ENCODE measurements at regions not wholly inside any gene's neighbourhood (a gene's known extent, or its start where the extent isn't known, plus 50 kb on each side); places are given as distances from the start of the nearest gene placed in this dataset.

DNA sequence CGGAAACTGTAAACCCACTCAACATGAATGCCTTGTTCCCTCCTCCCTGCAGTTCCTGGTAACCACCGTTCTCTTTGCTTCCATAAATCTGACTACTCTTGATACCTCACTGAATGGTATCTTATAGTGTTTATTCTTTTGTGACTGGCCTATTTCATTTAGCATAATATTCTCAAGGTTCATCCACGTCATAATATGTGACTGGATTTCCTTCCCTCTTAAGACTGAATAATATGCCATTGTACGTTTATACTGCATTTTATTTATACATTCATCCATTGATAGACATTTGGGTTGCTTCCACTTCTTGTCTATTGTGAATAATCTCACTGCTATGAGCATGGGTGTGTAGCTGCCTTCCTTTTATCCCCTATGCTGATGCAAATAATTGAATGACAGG is 253.3 kb upstream of the SMARCA2 start:
- H3K9me3 Mint-ChIP-seq, result peaks cover 0 to 6% (median 1%) of the 10 kb centered on the region in 3 donors
- no peak overlapping the region for H3K27ac Mint-ChIP-seq
- H3K4me1 Mint-ChIP-seq, result peaks cover 0 to 3% (median 0%) of the 10 kb centered on the region in 3 donors
- H3K4me3 Mint-ChIP-seq, result no peak overlapping the region
- peaks cover 2% of the 10 kb centered on the region for H3K27me3 Mint-ChIP-seq
- no peaks in the 10 kb centered on the region for H3K36me3 Mint-ChIP-seq

DNA sequence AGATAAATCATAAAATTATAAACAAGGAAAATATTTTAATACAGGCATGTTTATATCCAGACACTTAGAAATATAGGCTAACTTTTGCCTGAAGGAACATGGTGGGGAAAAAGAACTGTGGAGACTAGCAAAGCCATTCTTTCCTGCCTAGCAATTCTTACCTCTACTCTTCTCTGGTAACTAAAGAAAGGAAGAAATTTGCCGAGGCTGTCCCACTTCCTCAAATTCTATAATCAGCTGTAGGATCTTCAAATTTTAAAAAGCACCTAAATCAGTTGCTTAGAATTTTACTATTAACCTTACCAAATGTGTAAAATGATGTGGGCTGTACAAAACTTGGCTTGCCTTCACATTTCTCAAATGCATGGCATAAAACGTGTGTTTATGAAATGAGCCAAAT is 249.1 kb upstream of the SMARCA2 start:
- Mint-ChIP-seq H3K27ac (no peak overlapping the region), H3K27me3 (peaks cover 2% of the 10 kb centered on the region), H3K9me3 (peaks cover 1 to 6% (median 3%) of the 10 kb centered on the region in 3 donors), H3K4me3 (no peak overlapping the region), H3K4me1 (no peaks in the 10 kb centered on the region), H3K36me3 (no peaks in the 10 kb centered on the region)

DNA sequence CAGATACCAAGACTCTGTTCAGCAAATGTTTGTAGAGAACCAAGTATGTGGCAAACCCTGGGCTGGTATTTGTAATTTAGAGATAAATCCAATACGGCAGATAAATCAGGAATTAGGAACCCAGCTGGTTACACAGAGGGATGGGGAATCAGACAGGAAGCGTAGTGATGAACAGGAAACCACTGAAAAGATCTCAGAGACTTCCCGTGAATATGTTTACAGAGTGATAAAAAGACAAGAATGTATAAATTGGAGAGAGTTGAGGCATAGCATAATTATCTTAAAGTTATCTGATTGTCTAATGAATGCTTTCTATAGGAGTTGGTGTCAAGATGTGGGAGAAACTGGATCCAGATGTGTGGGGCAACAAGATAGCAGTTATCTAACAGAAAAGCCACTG is 246.6 kb upstream of the SMARCA2 start:
- Mint-ChIP-seq H3K4me1 (no peaks in the 10 kb centered on the region), H3K27me3 (peaks cover 2% of the 10 kb centered on the region), H3K36me3 (no peaks in the 10 kb centered on the region), H3K9me3 (peaks cover 3 to 8% (median 5%) of the 10 kb centered on the region in 3 donors), H3K4me3 (no peak overlapping the region), H3K27ac (no peak overlapping the region)

DNA sequence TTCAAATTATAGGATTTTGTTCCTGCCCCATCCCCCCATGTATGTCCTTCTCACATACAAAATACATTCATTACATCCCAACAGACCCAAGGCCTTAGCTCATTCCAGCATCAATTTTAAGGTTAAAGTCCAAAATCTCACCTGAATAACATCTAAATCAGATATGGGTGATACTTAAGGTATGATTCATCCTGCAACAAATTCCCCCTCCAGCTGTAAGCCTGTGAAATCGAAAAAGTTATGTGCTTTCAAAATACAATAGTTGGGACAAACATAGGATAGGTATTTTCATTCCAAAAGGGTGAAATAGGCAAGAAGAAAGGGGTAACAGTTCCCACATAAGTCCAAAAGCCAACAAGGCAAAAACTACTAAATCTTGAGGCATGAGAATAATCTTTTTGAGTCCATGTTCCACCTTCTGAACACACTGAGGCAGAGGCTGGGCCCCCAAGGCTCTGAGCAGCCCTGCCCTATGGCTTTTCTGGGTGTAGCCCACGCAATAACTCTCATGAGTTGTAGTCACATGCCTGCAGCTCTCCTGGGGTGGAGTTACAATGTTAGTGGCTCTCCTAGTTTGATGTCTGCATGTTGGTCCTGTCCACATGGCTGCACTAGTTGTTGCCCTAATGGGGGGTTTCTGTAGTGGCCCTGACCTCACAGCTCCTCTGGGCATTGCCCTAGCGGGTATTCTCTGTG is 243.9 kb upstream of the SMARCA2 start:
- Mint-ChIP-seq H3K4me3 (no peak overlapping the region), H3K36me3 (no peaks in the 10 kb centered on the region), H3K4me1 (no peaks in the 10 kb centered on the region), H3K27ac (no peak overlapping the region), H3K27me3 (peaks cover 2% of the 10 kb centered on the region), H3K9me3 (peaks cover 3 to 8% (median 3%) of the 10 kb centered on the region in 3 donors)

DNA sequence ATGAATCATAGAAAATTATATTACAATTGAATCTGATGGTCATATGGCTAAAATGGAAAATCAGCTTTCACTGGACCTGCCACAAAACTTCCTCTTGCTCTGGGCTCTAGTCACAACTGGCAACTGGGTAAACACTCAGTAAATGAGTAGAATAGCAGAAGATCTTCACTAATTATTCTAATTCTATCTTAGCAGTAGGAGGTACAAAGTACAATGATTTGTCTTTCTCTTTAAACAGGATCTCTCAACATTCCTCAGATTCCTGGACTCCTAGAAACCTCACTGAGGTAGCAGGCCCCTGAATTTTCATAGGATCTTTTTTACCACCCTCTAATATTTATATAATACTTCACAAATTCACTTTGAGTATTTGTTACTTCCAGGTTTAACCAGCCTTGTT is 239.9 kb upstream of the SMARCA2 start:
- Mint-ChIP-seq H3K36me3 (no peaks in the 10 kb centered on the region), H3K4me1 (no peaks in the 10 kb centered on the region), H3K27me3 (no peaks in the 10 kb centered on the region), H3K4me3 (no peak overlapping the region), H3K9me3 (peaks cover 3 to 8% (median 6%) of the 10 kb centered on the region in 3 donors), H3K27ac (no peak overlapping the region)

DNA sequence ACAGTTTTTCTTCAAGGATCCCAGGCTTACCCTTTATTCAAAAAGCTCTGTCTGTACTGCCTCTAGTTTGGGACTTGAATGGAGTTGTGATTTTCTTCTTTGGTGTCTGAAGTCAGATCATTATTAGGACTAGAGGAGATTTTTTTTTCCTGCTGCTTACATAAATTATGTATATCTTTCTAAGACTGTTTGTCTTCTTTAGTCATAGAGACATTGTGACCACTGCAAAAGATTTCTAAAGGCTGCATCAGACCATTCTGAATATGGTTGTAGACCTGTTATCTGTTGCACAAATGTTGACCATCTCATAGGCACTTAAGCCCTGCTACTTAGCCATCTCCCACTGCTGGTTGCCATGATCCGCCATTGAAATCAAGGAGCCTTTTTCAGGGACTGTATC is 238.5 kb upstream of the SMARCA2 start:
- H3K9me3 Mint-ChIP-seq, result peaks cover 0 to 5% (median 0%) of the 10 kb centered on the region in 3 donors
- peaks cover 1% of the 10 kb centered on the region for H3K27me3 Mint-ChIP-seq
- no peak overlapping the region for H3K27ac Mint-ChIP-seq
- H3K4me1 Mint-ChIP-seq, result no peaks in the 10 kb centered on the region
- no peaks in the 10 kb centered on the region for H3K36me3 Mint-ChIP-seq
- H3K4me3 Mint-ChIP-seq, result no peak overlapping the region

DNA sequence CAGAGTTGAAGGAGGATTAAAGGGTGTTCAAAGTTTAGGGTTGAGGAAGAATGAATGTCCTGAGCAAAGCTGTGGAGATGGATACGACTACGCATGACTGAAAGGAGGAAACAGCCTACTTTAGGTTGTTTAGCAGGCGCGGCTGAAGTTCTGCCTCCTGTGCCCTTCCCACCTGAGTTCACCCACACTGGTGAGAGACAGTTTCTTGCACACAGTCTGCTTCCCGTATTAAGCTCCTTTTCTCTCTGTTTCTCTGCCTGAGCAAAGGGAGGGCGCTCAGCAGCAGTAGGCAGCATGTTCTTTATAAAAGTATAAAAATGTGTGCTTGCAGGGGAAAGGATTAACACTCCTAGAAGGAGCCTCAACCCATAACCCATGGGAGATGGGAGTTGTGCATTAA is 224.0 kb upstream of the SMARCA2 start:
- Mint-ChIP-seq H3K27me3 (peaks cover 6% of the 10 kb centered on the region), H3K27ac (no peak overlapping the region), H3K9me3 (no peaks in the 10 kb centered on the region), H3K4me1 (no peaks in the 10 kb centered on the region), H3K36me3 (peaks cover 3% of the 10 kb centered on the region), H3K4me3 (no peak overlapping the region)

DNA sequence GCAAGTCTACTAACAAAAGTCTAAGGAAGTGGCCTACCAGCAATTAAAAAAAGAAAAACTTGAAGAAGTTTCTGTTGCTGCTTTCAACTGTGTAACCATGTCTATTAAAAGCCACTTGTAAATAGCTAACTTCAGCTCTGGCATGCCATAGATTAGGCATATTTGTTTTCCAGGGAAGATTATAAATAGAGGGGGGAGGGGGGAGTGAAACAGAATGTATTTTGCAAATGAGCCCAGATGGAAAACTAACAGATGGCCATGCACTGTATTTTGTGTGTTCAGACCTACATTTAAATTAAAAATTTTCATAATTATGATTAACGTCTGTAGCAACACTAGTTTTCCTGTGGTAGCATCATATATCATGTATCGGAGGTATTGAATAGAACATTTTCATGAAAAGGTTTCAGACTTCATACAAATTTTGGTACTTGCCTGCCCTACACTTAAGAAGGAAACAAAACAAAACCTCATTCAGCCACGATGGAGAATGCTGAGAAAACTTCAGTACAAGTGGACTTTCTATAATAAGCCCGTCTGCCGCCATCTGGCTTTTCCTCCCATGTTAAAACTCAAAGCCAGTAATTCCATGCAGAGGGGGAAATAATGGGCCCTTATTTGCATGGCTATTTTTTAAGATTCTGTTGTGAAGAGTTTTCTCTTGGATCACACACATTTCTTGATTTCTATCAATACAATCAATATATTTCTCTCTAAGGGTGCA is 220.4 kb upstream of the SMARCA2 start:
- Mint-ChIP-seq H3K36me3 (peaks cover 3% of the 10 kb centered on the region), H3K4me3 (no peak overlapping the region), H3K4me1 (no peaks in the 10 kb centered on the region), H3K27ac (no peak overlapping the region), H3K9me3 (no peaks in the 10 kb centered on the region), H3K27me3 (peaks cover 3% of the 10 kb centered on the region)

DNA sequence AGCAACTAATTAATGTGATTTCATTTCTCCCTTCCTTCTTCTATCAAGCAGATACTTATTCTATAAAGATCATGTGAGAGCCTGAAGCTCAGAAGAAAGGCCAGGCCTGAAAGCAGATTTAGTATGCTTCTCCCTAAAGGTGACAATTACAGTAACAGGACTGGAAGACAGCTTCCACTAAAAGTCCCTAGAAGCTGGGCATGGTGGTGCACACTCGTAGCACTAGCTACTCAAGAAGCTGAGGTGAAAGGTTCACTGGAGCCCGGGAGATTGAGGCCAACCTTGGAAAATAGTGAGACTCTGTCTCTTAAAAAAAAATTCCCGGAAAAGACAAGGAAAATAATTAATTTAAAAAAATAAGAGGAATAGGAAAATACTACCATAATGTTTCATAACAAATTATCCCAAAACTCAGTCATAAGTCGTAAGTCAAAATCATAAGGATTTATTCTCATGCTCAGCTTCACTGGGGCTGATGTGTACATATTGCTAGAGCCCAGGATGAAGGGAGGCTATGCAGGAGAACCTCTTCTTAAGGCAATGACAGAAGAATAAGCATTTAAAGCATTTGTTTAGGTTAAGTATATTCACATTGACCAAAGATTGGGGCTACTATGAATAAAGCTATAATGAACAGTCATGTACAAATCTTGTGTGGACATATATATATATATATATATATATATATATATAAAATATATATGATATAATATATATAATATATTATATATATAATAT is 210.8 kb upstream of the SMARCA2 start:
- no peak overlapping the region for H3K27ac Mint-ChIP-seq
- H3K9me3 Mint-ChIP-seq, result peaks cover 0 to 8% (median 3%) of the 10 kb centered on the region in 3 donors
- H3K27me3 Mint-ChIP-seq, result no peaks in the 10 kb centered on the region
- no peaks in the 10 kb centered on the region for H3K36me3 Mint-ChIP-seq
- H3K4me1 Mint-ChIP-seq, result no peaks in the 10 kb centered on the region
- H3K4me3 Mint-ChIP-seq, result no peak overlapping the region

DNA sequence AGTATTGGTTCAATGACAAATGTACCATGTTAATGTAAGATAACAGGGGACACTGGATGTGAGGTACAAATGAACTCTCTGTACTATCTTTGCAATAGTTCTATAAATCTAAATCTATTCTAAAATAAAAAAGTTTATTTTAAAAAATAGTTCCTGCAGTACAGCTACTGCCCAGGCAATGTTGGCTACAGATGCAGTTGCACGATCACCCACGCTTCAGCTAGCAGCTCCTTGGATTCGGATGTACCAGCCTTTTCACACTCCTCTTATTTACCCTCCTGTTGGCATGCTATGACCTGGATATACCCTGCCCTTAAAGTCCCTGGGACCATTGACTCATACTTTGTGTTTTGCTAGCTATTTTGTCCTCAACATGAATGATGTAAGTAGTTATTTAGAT is 185.4 kb upstream of the SMARCA2 start:
- Mint-ChIP-seq H3K9me3 (peaks cover 0 to 2% (median 0%) of the 10 kb centered on the region in 3 donors), H3K36me3 (no peaks in the 10 kb centered on the region), H3K4me1 (peaks cover 0 to 3% (median 0%) of the 10 kb centered on the region in 3 donors), H3K27ac (no peak overlapping the region), H3K4me3 (no peak overlapping the region), H3K27me3 (peaks cover 5% of the 10 kb centered on the region)

DNA sequence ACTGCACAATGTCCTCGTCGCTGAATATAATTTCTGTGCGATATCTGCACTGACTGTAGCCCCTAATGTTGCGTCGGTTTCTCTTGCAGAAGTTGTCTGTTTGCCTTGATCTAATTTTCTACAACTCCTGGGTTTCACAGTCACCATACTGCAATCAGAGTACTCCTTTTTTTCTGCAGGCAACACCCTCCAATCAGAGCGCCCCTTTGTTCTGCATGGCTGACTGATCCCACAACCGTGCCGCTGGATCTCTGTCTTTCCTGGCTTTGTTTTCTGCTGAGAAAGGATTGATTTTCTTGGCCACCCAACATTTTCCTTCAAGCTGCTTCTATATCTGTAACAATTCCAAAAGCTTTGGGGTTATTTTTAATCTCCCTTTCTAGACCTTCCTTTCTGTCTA is 182.2 kb upstream of the SMARCA2 start:
- H3K9me3 Mint-ChIP-seq, result peaks cover 0 to 2% (median 0%) of the 10 kb centered on the region in 3 donors
- no peak overlapping the region for H3K4me3 Mint-ChIP-seq
- peaks cover 0 to 3% (median 0%) of the 10 kb centered on the region in 3 donors for H3K4me1 Mint-ChIP-seq
- H3K36me3 Mint-ChIP-seq, result no peaks in the 10 kb centered on the region
- H3K27me3 Mint-ChIP-seq, result no peaks in the 10 kb centered on the region
- no peak overlapping the region for H3K27ac Mint-ChIP-seq

DNA sequence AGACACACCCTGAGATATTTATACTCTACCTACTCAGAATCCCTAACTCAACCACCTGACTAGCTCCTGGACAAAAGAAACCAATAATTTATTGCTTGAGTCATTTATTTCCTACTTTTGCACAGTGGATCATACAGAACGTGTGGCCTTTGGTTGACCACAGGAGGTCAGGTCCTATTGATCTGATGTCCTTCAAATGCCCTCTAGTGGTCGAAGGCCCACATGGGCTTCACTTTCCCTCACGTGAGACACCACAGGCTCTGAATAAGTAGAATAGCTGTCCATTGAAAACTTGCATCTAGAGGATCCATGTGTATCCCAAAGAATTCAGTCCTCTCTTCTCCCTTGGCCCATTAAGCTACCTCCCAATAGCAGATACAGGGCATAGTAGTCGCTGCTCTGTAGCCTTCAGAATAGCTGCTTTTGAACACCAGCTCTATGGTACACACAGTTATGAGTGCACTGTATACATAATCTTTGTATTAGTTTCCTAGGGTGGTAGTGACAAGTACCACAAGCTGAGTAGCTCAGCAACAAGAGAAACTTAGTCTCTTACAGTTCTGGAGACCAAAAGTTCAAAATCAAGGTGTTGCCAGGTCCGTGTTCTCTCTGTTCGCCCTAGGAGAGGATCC is 177.6 kb upstream of the SMARCA2 start:
- no peak overlapping the region for H3K4me3 Mint-ChIP-seq
- H3K4me1 Mint-ChIP-seq, result no peaks in the 10 kb centered on the region
- no peak overlapping the region for H3K27ac Mint-ChIP-seq
- peaks cover 0 to 2% (median 0%) of the 10 kb centered on the region in 3 donors for H3K9me3 Mint-ChIP-seq
- no peaks in the 10 kb centered on the region for H3K36me3 Mint-ChIP-seq
- H3K27me3 Mint-ChIP-seq, result no peaks in the 10 kb centered on the region

DNA sequence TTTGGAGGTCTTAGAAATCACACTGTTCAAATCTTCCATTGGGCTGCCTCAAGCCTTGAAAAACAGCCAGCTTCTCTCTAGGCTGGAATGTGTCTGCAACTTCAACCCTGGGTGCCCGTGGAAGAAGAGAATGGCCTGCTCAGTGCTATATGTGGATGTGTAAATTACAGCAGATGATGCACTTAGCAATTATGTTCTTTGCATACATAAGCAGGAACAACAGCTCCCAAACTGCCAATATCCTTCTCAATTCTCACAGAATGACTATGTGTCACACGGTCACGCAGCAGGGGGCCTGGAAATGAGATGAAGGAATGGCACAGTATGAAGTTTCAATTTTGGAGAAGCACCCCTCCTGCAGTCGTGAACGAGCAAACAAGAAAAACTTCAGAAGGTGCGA is 175.2 kb upstream of the SMARCA2 start:
- no peaks in the 10 kb centered on the region for H3K27me3 Mint-ChIP-seq
- H3K27ac Mint-ChIP-seq, result no peak overlapping the region
- no peaks in the 10 kb centered on the region for H3K36me3 Mint-ChIP-seq
- H3K4me1 Mint-ChIP-seq, result no peaks in the 10 kb centered on the region
- no peaks in the 10 kb centered on the region for H3K9me3 Mint-ChIP-seq
- H3K4me3 Mint-ChIP-seq, result no peak overlapping the region

DNA sequence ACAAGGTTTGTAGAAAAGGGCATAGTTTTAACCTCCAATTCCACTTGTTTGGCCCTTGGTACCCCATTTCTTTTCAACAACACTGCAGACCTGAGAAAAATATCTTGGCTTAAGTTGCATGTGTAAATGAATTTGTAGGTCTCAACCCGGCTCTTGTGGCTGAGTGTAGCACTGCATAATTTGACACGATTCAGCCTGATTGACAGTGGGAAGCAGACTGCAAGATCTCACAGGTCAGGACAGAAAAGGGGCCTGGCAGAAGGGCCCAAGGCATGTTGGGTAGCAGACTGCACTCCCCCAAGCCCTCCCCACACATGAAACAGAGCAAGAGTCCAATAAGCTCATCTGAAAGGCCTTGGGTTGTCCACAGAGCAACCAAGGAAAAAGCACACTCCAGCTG is 169.7 kb upstream of the SMARCA2 start:
- H3K4me1 Mint-ChIP-seq, result no peaks in the 10 kb centered on the region

DNA sequence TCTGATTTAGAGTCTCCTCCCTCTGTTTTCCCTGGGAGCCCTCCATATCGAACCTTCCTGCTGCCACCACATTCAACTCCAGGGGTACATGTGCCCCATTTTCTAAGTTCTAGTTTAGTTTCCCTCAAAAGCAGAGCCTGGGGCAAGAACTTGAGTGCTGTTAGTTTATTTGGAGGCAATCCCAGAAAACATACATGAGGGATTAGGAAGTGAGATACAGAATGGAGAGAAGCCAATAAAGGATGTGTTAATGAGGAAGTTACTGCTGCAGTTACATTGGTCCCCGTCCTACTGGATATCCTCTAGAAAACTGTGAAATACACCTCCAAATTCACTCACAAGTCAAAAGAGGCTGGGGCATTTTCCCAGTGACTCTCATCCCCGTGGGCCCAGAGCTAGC is 159.4 kb upstream of the SMARCA2 start:
- H3K36me3 Mint-ChIP-seq, result peaks cover 6% of the 10 kb centered on the region
- no peak overlapping the region for H3K4me3 Mint-ChIP-seq
- H3K9me3 Mint-ChIP-seq, result peaks cover 4 to 14% (median 5%) of the 10 kb centered on the region in 3 donors

More for the DNA sequence above, 169.7 kb upstream of the SMARCA2 start:
- Mint-ChIP-seq H3K27ac (no peak overlapping the region), H3K4me3 (no peak overlapping the region), H3K9me3 (no peaks in the 10 kb centered on the region), H3K36me3 (no peaks in the 10 kb centered on the region), H3K27me3 (no peaks in the 10 kb centered on the region)

More for the DNA sequence above, 159.4 kb upstream of the SMARCA2 start:
- Mint-ChIP-seq H3K27ac (no peak overlapping the region), H3K27me3 (peaks cover 9% of the 10 kb centered on the region), H3K4me1 (no peaks in the 10 kb centered on the region)
